B cell (primary cell): ENCODE measurements at regions not wholly inside any gene's neighbourhood (a gene's known extent, or its start where the extent isn't known, plus 50 kb on each side); places are given as distances from the start of the nearest gene placed in this dataset.

Experiments
- ATAC-seq: fragments of 200-7000 bp; cut with Tn5 transposase; one replicate; pipeline ENCODE4 v1.10.0; 2021; ENCODE audit warnings: low read depth, mild to moderate bottlenecking, moderate number of reproducible peaks, moderate library complexity
- CTCF ChIA-PET: fragments of 350-600 bp; sonication (Branson Sonifier 250); formaldehyde crosslinking; loops from one replicate; lab custom pipeline; 2021; ENCODE audit warnings: antibody characterized with exemption, inconsistent platforms; lab: Charles Lee
- POLR2A ChIA-PET: fragments of 350-600 bp; sonication (Branson Sonifier 250); formaldehyde crosslinking; loops from one replicate; lab custom pipeline; 2021; ENCODE audit warnings: antibody characterized with exemption; lab: Charles Lee
- DNase-seq: peaks from one replicate; pipeline ENCODE4 v3.0.0; 2013
- H2AFZ ChIP-seq: 2 replicates; pipeline ENCODE4 v1.6.1; 2012; ENCODE audit warnings: mild to moderate bottlenecking, low read depth, low read length; ENCODE audit not compliant: insufficient read depth, poor library complexity, severe bottlenecking
- H3K27ac ChIP-seq, 2 donors: 1 replicate in 1 of 2; 2 replicates in 1 of 2; pipeline ENCODE4 v1.5.1; 2012 to 2013; ENCODE audit warnings: low read length in 2 of 2, mild to moderate bottlenecking in 2 of 2, moderate library complexity in 1 of 2
- H3K27me3 ChIP-seq, 4 experiments: fragments of 200-600 bp in 1 of 4; sonication (generic) in 1 of 4; replicated peaks in 1 of 4; 1 replicate in 2 of 4; 2 replicates in 2 of 4; pipeline versions ENCODE4 v1.6.1 to v1.7.0; 2013 to 2016; ENCODE audit warnings: low read length in 3 of 4, mild to moderate bottlenecking in 2 of 4, mixed read lengths in 1 of 4, moderate library complexity in 1 of 4; ENCODE audit not compliant: insufficient read depth in 4 of 4, control insufficient read depth in 3 of 4; ENCODE audit errors: control extremely low read depth in 1 of 4
- H3K36me3 ChIP-seq, 2 experiments: replicated peaks in 1 of 2; 1 replicate in 1 of 2; 2 replicates in 1 of 2; pipeline versions ENCODE4 v1.6.1 to v1.7.1; 2013; ENCODE audit warnings: low read length in 1 of 2; ENCODE audit not compliant: insufficient read depth in 2 of 2, control insufficient read depth in 1 of 2; ENCODE audit errors: control extremely low read depth in 1 of 2, extremely low read depth in 1 of 2
- H3K4me1 ChIP-seq, 2 donors: fragments of 200-600 bp in 1 of 2; sonication (generic) in 1 of 2; 1 replicate in 1 of 2; 2 replicates in 1 of 2; pipeline versions ENCODE4 v1.5.1 to v1.6.1; 2013 to 2017; ENCODE audit warnings: low read length in 2 of 2; ENCODE audit not compliant: control insufficient read depth in 2 of 2, insufficient read depth in 2 of 2
- H3K4me2 ChIP-seq: replicated peaks from 2 replicates; pipeline ENCODE3; 2012; ENCODE audit warnings: mild to moderate bottlenecking, low read depth, low read length; ENCODE audit not compliant: poor library complexity, severe bottlenecking
- H3K4me3 ChIP-seq, 5 experiments: fragments of 200-600 bp in 1 of 5; sonication (generic) in 1 of 5; 1 replicate in 3 of 5; 2 replicates in 2 of 5; pipeline versions ENCODE4 v1.5.1 to v1.7.0; 2011 to 2016; ENCODE audit warnings: low read length in 4 of 5, mild to moderate bottlenecking in 4 of 5, low read depth in 2 of 5, control low read depth in 1 of 5, moderate library complexity in 1 of 5; ENCODE audit not compliant: insufficient read depth in 1 of 5; ENCODE audit errors: control extremely low read depth in 1 of 5, extremely low read depth in 1 of 5
- H3K79me2 ChIP-seq: fragments of 200-600 bp; sonication (generic); one replicate; pipeline ENCODE4 v1.6.0; 2016; ENCODE audit warnings: low read length; ENCODE audit not compliant: control insufficient read depth, insufficient read depth
- H3K9ac ChIP-seq: fragments of 200-600 bp; sonication (generic); 2 replicates; pipeline ENCODE4 v1.6.1; 2017; ENCODE audit warnings: mild to moderate bottlenecking, low read length, moderate library complexity
- H3K9me3 ChIP-seq, 3 donors: one replicate each; pipeline versions ENCODE4 v1.6.1 to v1.7.1; 2013; ENCODE audit warnings: low read length in 2 of 3; ENCODE audit not compliant: control insufficient read depth in 2 of 3, insufficient read depth in 1 of 3; ENCODE audit errors: control extremely low read depth in 1 of 3
- H4K20me1 ChIP-seq: 2 replicates; pipeline ENCODE4 v1.6.0; 2012; ENCODE audit warnings: mild to moderate bottlenecking, low read length; ENCODE audit not compliant: insufficient read depth, control insufficient read depth, poor library complexity, severe bottlenecking
- H3K27ac Mint-ChIP-seq: one replicate; pipeline ENCODE4 v1.8.0; 2021; ENCODE audit warnings: mixed read lengths
- H3K27me3 Mint-ChIP-seq: one replicate; pipeline ENCODE4 v1.8.0; 2021; ENCODE audit warnings: mixed read lengths
- H3K4me1 Mint-ChIP-seq: one replicate; pipeline ENCODE4 v1.8.0; 2021; ENCODE audit warnings: mixed read lengths
- H3K4me3 Mint-ChIP-seq: one replicate; pipeline ENCODE4 v1.8.0; 2021; ENCODE audit warnings: mixed read lengths
- H3K9me3 Mint-ChIP-seq: one replicate; pipeline ENCODE4 v1.8.0; 2022; ENCODE audit warnings: mixed read lengths; ENCODE audit not compliant: insufficient read depth
- EZH2 ChIP-seq: IDR thresholded peaks from 2 replicates; pipeline ENCODE4 v1.6.1; 2012; ENCODE audit warnings: borderline replicate concordance, low read depth, mild to moderate bottlenecking, moderate library complexity, low read length; ENCODE audit not compliant: insufficient read depth, poor library complexity, severe bottlenecking
- whole genome bisulfite sequencing: methylation state at CpG from one replicate; pipeline ENCODE4 v1.1.5; 2013; ENCODE audit warnings: missing lambda C conversion rate; ENCODE audit not compliant: insufficient coverage; 5-methylcytosine and 5-hydroxymethylcytosine counted together
- intact Hi-C: fragments of 100-400 bp; cut with micrococcal nuclease; formaldehyde crosslinking; loops from one replicate; pipeline ENCODE4 v1.10.0; 2022
- TF ChIP-seq, protein P1 (sequence below): fragments of 200-600 bp; IDR thresholded peaks from one replicate; pipeline ENCODE4 v1.8.0; 2022; ENCODE audit warnings: antibody characterized with exemption, mild to moderate bottlenecking

DNA sequence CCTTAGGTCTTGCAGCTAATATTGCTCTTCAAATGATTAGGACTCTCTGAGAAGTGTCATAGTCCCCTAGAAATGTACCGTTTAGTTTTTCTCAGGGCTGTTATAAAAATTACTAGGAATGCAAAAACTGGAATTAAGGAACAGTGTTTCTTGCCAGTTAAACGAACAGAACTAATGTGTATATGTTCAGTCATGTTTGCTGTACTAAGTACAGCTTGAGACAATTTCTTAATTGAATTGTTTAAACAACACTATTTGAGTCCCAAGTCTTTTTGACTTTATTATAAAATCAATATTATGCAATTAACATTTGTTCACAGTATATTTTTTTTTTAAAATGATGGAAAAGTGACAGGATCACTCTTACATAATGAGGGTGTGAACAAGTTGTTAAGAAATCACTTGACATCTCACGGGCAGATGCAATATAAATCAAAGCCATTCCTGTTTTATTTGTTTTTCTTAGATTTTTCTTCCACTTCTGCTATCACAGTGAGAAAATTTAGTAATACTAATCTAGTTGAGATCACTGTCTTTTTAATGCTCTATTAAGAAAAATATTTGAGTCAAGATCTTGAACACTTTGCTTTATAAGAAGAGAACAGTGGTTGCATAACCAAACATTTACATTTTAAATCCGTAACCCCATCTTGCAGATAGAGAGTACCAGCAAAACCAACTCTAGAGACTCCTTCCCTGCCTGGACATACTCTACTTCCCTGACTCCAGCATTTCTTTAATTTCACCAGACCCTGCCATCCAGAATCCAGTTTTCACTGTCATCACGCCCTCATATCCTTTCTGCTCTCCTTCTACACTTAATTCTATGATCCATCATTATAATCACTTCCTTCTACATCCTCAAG is 140.7 kb upstream of the KITLG start:
- no peaks in the 10 kb centered on the region for H3K27me3 Mint-ChIP-seq
- H3K4me3 ChIP-seq, result no peak overlapping the region
- no peak for ATAC-seq
- no peak overlapping the region for H3K9ac ChIP-seq
- DNase-seq, result no peak
- H4K20me1 ChIP-seq, result no peaks in the 10 kb centered on the region
- POLR2A ChIA-PET, result no interaction called here
- H3K4me2 ChIP-seq, result no peak overlapping the region
- H3K79me2 ChIP-seq, result no peaks in the 10 kb centered on the region
- no peaks in the 10 kb centered on the region for H3K4me1 ChIP-seq
- CTCF ChIA-PET, result no interaction called here
- no peaks in the 10 kb centered on the region for H3K36me3 ChIP-seq
- TF ChIP-seq, protein P1, sequence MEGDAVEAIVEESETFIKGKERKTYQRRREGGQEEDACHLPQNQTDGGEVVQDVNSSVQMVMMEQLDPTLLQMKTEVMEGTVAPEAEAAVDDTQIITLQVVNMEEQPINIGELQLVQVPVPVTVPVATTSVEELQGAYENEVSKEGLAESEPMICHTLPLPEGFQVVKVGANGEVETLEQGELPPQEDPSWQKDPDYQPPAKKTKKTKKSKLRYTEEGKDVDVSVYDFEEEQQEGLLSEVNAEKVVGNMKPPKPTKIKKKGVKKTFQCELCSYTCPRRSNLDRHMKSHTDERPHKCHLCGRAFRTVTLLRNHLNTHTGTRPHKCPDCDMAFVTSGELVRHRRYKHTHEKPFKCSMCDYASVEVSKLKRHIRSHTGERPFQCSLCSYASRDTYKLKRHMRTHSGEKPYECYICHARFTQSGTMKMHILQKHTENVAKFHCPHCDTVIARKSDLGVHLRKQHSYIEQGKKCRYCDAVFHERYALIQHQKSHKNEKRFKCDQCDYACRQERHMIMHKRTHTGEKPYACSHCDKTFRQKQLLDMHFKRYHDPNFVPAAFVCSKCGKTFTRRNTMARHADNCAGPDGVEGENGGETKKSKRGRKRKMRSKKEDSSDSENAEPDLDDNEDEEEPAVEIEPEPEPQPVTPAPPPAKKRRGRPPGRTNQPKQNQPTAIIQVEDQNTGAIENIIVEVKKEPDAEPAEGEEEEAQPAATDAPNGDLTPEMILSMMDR, result no peak
- TF ChIP-seq EZH2, result no peak
- no peak overlapping the region for H3K27ac ChIP-seq
- H3K4me3 Mint-ChIP-seq, result no peak overlapping the region
- 88% methylated on average over 3 of the region's 5 CpGs for WGBS
- peaks cover 0 to 2% (median 0%) of the 10 kb centered on the region in 3 donors for H3K9me3 ChIP-seq
- H2AFZ ChIP-seq, result no peak overlapping the region
- no peak overlapping the region for H3K27ac Mint-ChIP-seq
- intact Hi-C loops, result no loop called here
- no peaks in the 10 kb centered on the region for H3K27me3 ChIP-seq
- H3K4me1 Mint-ChIP-seq, result no peaks in the 10 kb centered on the region
- no peaks in the 10 kb centered on the region for H3K9me3 Mint-ChIP-seq

DNA sequence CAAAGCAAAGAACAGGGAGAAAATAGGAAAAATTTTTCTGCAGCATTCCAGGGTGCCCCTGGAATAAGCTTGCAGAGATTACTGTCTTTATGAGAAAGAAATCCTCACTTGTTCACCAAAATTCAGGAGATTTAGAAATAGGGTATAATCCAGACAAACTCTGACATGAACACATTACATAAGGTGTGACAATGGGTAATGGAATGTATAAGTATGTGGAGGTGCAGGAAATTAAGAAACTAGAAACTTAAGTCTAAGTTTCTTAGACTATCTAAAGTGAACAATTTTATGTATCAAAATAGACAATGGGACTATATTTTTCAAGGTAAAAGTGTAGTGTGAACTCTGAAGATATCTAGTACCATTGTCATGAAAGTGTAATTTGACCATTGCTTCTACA is 140.0 kb upstream of the KITLG start:
- CTCF ChIA-PET, result no interaction called here
- intact Hi-C loops, result no loop called here
- no peak for ATAC-seq

More for the DNA sequence above, 140.0 kb upstream of the KITLG start:
- TF ChIP-seq, protein P1, result no peak
- no peak for TF ChIP-seq EZH2
- no peaks in the 10 kb centered on the region for H3K36me3 ChIP-seq
- Mint-ChIP-seq H3K4me1 (no peaks in the 10 kb centered on the region), H3K27me3 (no peaks in the 10 kb centered on the region), H3K9me3 (no peaks in the 10 kb centered on the region), H3K4me3 (no peak overlapping the region), H3K27ac (no peak overlapping the region)
- H3K9me3 ChIP-seq, result peaks cover 0 to 2% (median 0%) of the 10 kb centered on the region in 3 donors
- no peak overlapping the region for H3K4me2 ChIP-seq
- no peaks in the 10 kb centered on the region for H3K27me3 ChIP-seq
- no peak overlapping the region for H3K27ac ChIP-seq
- H3K4me1 ChIP-seq, result no peaks in the 10 kb centered on the region
- DNase-seq, result no peak
- POLR2A ChIA-PET, result no interaction called here
- H2AFZ ChIP-seq, result no peak overlapping the region
- no peaks in the 10 kb centered on the region for H4K20me1 ChIP-seq
- no peak overlapping the region for H3K4me3 ChIP-seq
- H3K9ac ChIP-seq, result no peak overlapping the region
- H3K79me2 ChIP-seq, result no peaks in the 10 kb centered on the region
